Left renal cortex interstitium (tissue), 4 donors: ENCODE measurements at regions not wholly inside any gene's neighbourhood (a gene's known extent, or its start where the extent isn't known, plus 50 kb on each side); places are given as distances from the start of the nearest gene placed in this dataset.
"Not testable (repeated sequence)": the region's sequence is repeated elsewhere in the genome, so short reads cannot be mapped to it uniquely, and the experiment has no call there.

Experiments
- DNase-seq, 4 donors: peaks; one replicate each; pipeline ENCODE4 v3.0.0-alpha.2; 2013; ENCODE audit warnings: low read depth in 4 of 4, low spot score in 2 of 4, missing footprints in 1 of 4

- DNase-seq = no peak
Observed at GRCh38 chr9:115443890-115444289, 325.9 kb upstream of the TNC start.

GRCh38 chr9:115444959-115445358 lies 327.0 kb upstream of the TNC start:
- peak in 2 of 4 donors; percentile 70 to 76 for DNase-seq

GRCh38 chr9:115445655-115446054 lies 327.7 kb upstream of the TNC start:
- peak in 2 of 4 donors; percentile 44 to 53 for DNase-seq

DNA sequence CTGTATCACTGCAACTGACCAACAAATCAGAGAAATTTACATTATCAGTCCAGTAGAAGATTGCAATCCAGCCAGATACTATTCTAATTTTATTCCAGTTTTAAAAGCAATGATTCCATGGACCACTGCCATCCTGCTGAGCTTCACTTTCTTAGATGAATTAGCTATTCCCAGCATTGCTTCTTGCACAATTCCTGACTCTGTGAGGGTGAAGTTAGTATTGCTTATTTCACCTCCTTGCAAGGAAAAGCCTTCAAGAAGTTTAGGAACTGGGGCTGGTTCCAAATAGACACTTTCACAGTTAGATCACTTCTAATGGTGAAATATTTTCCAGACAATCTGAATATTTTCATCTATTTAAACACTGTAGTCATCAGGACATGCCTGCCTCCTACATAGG lies 338.6 kb upstream of the TNC start:
- no peak for DNase-seq

GRCh38 chr9:115461280-115461679 lies 343.3 kb upstream of the TNC start:
- DNase-seq = no peak

DNA sequence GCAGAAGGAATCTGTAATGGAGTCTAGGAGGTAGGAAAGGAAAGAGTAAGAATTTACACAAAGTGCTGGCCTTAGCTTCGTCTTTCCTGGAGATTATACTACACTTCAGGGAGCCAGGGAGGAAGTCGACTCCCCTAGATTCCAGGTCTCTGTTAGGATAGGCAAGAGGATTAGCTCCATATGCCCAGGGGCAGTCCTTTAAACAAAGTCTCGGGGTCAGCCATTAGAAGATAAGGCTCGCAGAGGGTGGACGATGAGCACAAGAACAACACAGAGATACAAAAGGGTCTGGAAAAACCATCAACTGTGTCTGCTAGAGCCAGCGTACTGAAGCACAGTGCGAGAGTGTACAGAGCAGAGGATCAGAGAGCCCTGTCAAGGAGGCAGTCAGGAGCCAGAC lies 344.7 kb upstream of the TNC start:
- DNase-seq = no peak

DNA sequence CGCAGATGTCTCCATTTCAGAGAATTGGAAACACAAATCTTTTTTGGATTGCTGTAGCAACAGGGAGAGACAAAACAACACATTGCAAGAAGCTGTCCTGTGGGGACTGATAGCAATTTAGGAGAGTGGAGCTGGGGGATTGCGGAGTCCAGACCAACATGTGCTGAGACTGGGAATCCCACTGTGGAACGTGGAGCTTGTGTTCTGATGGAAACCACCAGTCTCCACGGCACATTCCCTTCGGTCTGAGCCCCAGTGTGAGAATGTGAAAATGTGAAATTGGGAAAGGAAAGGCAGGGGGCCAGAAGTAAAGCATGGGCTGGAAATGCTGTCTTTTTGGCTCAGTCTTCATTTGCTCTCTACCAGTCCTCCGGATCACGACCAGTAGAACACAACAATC lies 348.8 kb upstream of the TNC start:
- DNase-seq = no peak

DNA sequence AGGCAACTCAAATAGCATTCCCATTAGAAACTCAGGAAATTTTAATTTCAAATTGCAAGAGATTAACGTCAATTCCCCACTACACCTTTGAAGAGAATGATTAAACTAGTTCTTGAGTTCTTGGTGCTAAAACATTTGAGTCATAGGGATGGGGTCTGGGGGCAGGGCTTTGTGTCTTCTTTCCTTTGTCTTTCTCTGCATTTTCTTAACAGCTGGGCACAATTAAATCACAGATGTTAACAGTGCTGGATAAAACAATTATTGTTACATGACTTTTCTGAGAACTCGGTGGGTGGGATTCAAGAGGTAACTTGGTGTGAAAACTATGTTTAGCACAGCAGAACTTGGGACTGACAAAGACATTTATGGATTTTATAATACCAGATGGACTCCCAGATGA lies 351.9 kb upstream of the TNC start:
- no peak for DNase-seq

DNA sequence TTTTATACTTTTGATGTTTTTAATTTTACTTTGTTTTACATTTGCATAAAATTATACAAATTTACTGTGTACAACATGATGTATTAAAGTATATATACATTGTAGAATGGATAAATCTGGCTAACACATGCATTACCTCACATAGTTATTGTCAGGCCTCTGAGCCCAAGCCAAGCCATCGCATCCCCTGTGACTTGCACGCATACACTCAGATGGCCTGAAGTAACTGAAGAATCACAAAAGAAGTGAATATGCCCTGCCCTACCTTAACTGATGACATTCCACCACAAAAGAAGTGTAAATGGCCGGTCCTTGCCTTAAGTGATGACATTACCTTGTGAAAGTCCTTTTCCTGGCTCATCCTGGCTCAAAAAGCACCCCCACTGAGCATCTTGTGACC lies 355.1 kb upstream of the TNC start:
- DNase-seq = not testable (repeated sequence)

- no peak for DNase-seq
Observed at GRCh38 chr9:115481769-115482168, 363.8 kb upstream of the TNC start.

DNA sequence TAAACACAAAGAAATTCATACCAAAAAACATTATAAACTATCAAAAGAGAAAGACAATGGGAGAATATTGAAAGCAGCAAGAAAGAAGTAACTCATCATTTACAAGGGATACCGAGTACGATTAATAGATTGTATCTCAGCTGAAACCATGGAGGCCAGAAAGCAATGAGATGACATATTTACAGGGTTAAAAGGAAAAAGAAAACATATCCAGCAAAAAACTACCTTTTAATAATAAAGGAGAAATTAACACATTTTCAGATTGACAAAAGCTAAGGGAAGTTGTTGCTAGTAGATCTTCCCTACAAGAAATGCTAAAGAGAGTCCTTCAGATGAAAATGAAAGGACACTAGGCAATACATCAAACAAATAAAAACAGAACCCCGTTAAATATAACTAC lies 364.8 kb upstream of the TNC start:
- no peak for DNase-seq

DNA sequence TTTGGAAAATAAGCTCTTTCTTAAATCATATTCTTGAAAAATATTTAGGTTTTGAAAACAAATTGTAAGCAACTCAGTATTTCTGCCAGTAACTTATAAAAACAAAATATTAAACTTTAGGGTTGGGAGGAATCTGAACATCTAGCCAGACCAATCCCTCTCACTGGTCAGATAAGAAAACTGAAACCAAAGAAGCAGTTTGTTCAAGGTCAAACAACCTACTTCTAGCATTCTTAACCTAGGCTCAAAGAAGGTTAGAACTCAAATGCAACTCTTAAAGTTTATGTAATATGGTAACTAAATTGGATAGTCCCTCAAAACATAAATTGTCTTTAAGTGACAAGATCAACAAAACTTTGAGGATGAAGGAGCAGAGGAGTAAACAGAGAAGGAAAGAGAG lies 374.9 kb upstream of the TNC start:
- DNase-seq = no peak

- no peak for DNase-seq
Observed at GRCh38 chr9:115494393-115494792, 376.4 kb upstream of the TNC start.

- no peak for DNase-seq
Observed at GRCh38 chr9:115495052-115495635, 377.2 kb upstream of the TNC start.

GRCh38 chr9:115495836-115496235 lies 377.9 kb upstream of the TNC start:
- no peak for DNase-seq

- DNase-seq = no peak
Observed at GRCh38 chr9:115498303-115498702, 380.3 kb upstream of the TNC start.

GRCh38 chr9:115507148-115507547 lies 389.2 kb upstream of the TNC start:
- no peak for DNase-seq

DNA sequence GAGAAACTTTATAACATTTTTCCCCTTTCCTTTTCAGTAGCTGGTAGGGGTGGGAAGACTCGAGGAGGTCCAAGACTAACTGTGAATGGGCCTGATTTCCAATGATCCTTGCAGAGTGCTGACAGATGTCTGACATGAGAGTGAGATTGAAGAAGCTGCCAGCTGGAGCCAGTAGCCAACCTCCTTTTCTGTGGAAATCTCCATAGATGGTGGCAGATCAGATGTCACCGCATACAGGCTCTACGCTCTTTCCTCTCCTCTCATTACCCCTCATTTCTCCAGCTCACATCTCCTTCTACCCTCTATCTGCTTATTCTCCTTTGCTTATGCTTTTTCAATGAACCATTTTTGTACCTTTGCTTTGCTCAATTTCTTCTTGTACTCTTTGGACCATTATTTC lies 395.2 kb upstream of the TNC start:
- no peak for DNase-seq

DNA sequence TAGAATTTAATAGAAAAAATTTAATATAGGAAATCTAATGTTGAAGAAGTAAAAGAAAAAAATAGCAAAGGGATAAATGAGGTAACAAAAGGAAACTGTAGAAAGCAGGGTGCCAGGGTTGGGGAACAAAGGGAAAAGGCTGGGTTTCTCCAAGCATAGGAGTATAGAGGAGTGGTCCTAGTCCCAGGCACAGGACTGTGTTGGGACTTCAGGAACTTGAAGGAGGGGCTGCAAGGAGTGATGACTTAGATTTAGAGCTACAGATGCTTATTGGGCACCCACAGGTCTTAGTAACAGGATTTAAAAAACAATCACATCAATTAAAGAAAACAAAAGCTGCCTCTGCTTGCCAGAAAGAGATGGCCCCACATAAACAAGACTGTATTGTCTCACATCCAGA lies 396.5 kb upstream of the TNC start:
- no peak for DNase-seq

GRCh38 chr9:115517335-115518075 lies 399.5 kb upstream of the TNC start:
- DNase-seq = no peak

DNA sequence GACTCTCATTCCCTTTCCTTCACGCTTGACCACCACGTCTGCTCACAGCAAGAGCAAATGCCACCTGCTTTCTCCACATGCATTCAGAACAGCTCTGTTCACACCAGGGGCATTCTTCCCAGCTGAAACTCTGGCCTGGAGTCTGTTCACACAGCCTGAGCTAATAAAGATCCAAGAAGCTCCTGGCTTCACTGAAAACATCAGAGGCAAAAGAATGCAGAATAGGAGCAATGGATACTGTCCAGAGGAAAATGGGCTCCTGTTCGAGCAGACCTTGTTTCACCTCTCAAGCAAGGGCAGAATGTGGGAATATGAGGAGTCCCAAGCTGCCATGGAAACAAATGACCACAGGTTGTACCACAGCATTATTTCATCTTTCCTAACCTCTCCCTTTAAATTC lies 402.7 kb upstream of the TNC start:
- no peak for DNase-seq

- no peak for DNase-seq
Observed at GRCh38 chr9:115522912-115523311, 405.0 kb upstream of the TNC start.
